ENCODE measurements at regions not wholly inside any gene's neighbourhood (a gene's known extent, or its start where the extent isn't known, plus 50 kb on each side); places are given as distances from the start of the nearest gene placed in this dataset.

DNA sequence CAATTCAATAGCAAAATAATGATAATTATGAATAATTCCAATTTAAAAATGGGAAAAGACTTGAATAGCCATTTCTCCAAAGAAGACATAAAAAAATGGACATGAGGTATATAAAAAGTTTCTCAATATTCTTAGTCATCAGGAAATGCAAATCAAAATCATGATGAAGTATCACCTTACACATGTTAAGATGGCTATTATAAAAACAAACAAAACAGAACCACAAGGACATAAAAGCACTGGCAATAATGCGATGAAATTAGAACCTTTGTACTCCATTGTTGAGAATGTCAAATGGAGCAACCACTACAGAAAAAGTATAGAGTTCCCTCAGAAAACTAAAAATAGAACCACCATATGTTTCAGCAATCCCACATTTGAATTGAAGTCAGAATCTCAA is 1186.1 kb downstream of the SLITRK5 start:
- no peak for DNase-seq (ENCODE audit: insufficient read length)
- FAIRE-seq: no peak
- no peak for TF ChIP-seq TAF1 (IDR thresholded peaks at IDR 0.05; ENCODE audit: borderline replicate concordance, low read depth, low read length)
- no peak for TF ChIP-seq POLR2AphosphoS5 (IDR thresholded peaks at IDR 0.05; ENCODE audit: low read depth, low read length)
- TF ChIP-seq POLR2A (IDR thresholded peaks at IDR 0.05; ENCODE audit: low read depth, low read length): no peak

GRCh38 chr13:88862095-88862620 is 1191.0 kb downstream of the SLITRK5 start:
- no peak for FAIRE-seq
- TF ChIP-seq POLR2A (IDR thresholded peaks at IDR 0.05; ENCODE audit: low read depth, low read length) (no peak), POLR2AphosphoS5 (IDR thresholded peaks at IDR 0.05; ENCODE audit: low read depth, low read length) (no peak), TAF1 (IDR thresholded peaks at IDR 0.05; ENCODE audit: borderline replicate concordance, low read depth, low read length) (no peak)
- DNase-seq (ENCODE audit: insufficient read length): no peak

GRCh38 chr13:88863116-88863515 is 1191.9 kb downstream of the SLITRK5 start:
- DNase-seq (ENCODE audit: insufficient read length) (no peak), FAIRE-seq (no peak)
- no peak for TF ChIP-seq POLR2A (IDR thresholded peaks at IDR 0.05; ENCODE audit: low read depth, low read length)

GRCh38 chr13:88866195-88866594 is 1195.0 kb downstream of the SLITRK5 start:
- DNase-seq (ENCODE audit: insufficient read length) (no peak), FAIRE-seq (no peak)
- TF ChIP-seq TAF1 (IDR thresholded peaks at IDR 0.05; ENCODE audit: borderline replicate concordance, low read depth, low read length): no peak
- TF ChIP-seq POLR2A (IDR thresholded peaks at IDR 0.05; ENCODE audit: low read depth, low read length): no peak
- no peak for TF ChIP-seq POLR2AphosphoS5 (IDR thresholded peaks at IDR 0.05; ENCODE audit: low read depth, low read length)

DNA sequence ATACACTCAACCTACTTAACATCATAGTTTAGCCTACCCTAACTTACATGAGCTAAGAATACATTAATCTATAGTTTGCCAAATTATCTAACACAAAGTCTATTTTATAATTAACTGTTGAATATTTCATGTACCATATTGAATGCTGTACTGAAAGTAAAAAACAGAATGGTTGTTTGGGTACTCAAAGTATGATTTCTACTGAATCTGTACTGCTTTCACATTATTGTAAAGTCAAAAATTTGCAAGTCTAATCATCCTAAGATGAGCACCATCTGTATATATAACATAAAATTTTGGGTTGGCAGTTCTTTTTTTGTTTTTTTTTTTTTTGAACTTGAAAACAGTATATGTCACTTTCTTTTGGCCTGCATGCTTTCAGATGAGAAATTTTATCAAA is 1212.6 kb downstream of the SLITRK5 start:
- FAIRE-seq: no peak
- TF ChIP-seq POLR2AphosphoS5 (IDR thresholded peaks at IDR 0.05; ENCODE audit: low read depth, low read length) (no peak), TAF1 (IDR thresholded peaks at IDR 0.05; ENCODE audit: borderline replicate concordance, low read depth, low read length) (no peak), POLR2A (IDR thresholded peaks at IDR 0.05; ENCODE audit: low read depth, low read length) (no peak)

GRCh38 chr13:88887045-88887662 is 1216.0 kb downstream of the SLITRK5 start:
- FAIRE-seq (no peak), DNase-seq (ENCODE audit: insufficient read length) (no peak)
- TF ChIP-seq TAF1 (IDR thresholded peaks at IDR 0.05; ENCODE audit: borderline replicate concordance, low read depth, low read length) (no peak), POLR2A (IDR thresholded peaks at IDR 0.05; ENCODE audit: low read depth, low read length) (no peak), POLR2AphosphoS5 (IDR thresholded peaks at IDR 0.05; ENCODE audit: low read depth, low read length) (no peak)

More for the DNA sequence above, 1212.6 kb downstream of the SLITRK5 start:
- DNase-seq (ENCODE audit: insufficient read length): no peak

GRCh38 chr13:88895261-88895941 is 1224.2 kb downstream of the SLITRK5 start:
- TF ChIP-seq POLR2AphosphoS5 (IDR thresholded peaks at IDR 0.05; ENCODE audit: low read depth, low read length): no peak
- TF ChIP-seq POLR2A (IDR thresholded peaks at IDR 0.05; ENCODE audit: low read depth, low read length): no peak
- no peak for TF ChIP-seq TAF1 (IDR thresholded peaks at IDR 0.05; ENCODE audit: borderline replicate concordance, low read depth, low read length)
- FAIRE-seq: no peak
- no peak for DNase-seq (ENCODE audit: insufficient read length)

DNA sequence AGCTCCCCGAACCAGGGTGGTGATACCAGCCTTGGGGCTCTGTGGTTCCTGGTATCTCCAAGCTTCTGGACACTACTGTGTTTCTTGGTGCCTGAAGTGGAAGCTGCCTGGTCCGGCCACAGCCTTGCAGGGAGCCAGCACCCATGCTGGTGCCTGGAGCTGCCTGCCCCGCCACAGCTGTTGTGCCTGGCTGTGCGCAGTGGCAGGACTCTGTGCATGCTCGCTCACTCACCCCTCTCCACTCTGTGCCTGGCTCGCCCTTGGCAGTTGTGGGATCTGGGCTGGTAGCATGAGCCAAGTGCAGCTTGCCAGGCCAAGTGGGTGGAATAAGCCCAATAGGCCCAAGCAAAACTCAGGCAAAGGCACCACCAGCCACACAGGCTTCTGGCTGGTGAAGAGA is 1225.3 kb downstream of the SLITRK5 start:
- no peak for DNase-seq (ENCODE audit: insufficient read length)
- FAIRE-seq: no peak

GRCh38 chr13:88908961-88909441 is 1237.8 kb downstream of the SLITRK5 start:
- FAIRE-seq (no peak), DNase-seq (ENCODE audit: insufficient read length) (no peak)
- TF ChIP-seq POLR2AphosphoS5 (IDR thresholded peaks at IDR 0.05; ENCODE audit: low read depth, low read length) (no peak), POLR2A (IDR thresholded peaks at IDR 0.05; ENCODE audit: low read depth, low read length) (no peak), TAF1 (IDR thresholded peaks at IDR 0.05; ENCODE audit: borderline replicate concordance, low read depth, low read length) (no peak)

More for the DNA sequence above, 1225.3 kb downstream of the SLITRK5 start:
- TF ChIP-seq TAF1 (IDR thresholded peaks at IDR 0.05; ENCODE audit: borderline replicate concordance, low read depth, low read length): no peak
- no peak for TF ChIP-seq POLR2A (IDR thresholded peaks at IDR 0.05; ENCODE audit: low read depth, low read length)
- TF ChIP-seq POLR2AphosphoS5 (IDR thresholded peaks at IDR 0.05; ENCODE audit: low read depth, low read length): no peak

GRCh38 chr13:88919970-88920628 is 1248.9 kb downstream of the SLITRK5 start:
- TF ChIP-seq POLR2A (IDR thresholded peaks at IDR 0.05; ENCODE audit: low read depth, low read length) (no peak), POLR2AphosphoS5 (IDR thresholded peaks at IDR 0.05; ENCODE audit: low read depth, low read length) (no peak), TAF1 (IDR thresholded peaks at IDR 0.05; ENCODE audit: borderline replicate concordance, low read depth, low read length) (no peak)
- no peak for DNase-seq (ENCODE audit: insufficient read length)
- FAIRE-seq: no peak

- DNase-seq (ENCODE audit: insufficient read length) (no peak), FAIRE-seq (no peak)
- no peak for TF ChIP-seq POLR2AphosphoS5 (IDR thresholded peaks at IDR 0.05; ENCODE audit: low read depth, low read length)
- no peak for TF ChIP-seq POLR2A (IDR thresholded peaks at IDR 0.05; ENCODE audit: low read depth, low read length)
- TF ChIP-seq TAF1 (IDR thresholded peaks at IDR 0.05; ENCODE audit: borderline replicate concordance, low read depth, low read length): no peak
Observed at GRCh38 chr13:88925954-88926353, 1254.8 kb downstream of the SLITRK5 start.

All from GM12892 (cell line).